HCT116 (cell line): ENCODE measurements at regions not wholly inside any gene's neighbourhood (a gene's known extent, or its start where the extent isn't known, plus 50 kb on each side); places are given as distances from the start of the nearest gene placed in this dataset.

Experiments
- CEBPB ChIP-seq: IDR thresholded peaks from 2 replicates; pipeline ENCODE4 v1.6.1; 2012; ENCODE audit warnings: low read depth
- CTCF ChIP-seq, 3 experiments: fragments of 200-600 bp in 1 of 3; sonication (generic) in 1 of 3; IDR thresholded peaks in 2 of 3; conservative IDR thresholded peaks in 1 of 3; 2 replicates each; pipeline ENCODE4 v1.5.1; 2012 to 2017; ENCODE audit warnings: low read depth in 2 of 3, low read length in 2 of 3, antibody characterized with exemption in 1 of 3, borderline replicate concordance in 1 of 3, control low read depth in 1 of 3, mild to moderate bottlenecking in 1 of 3, mixed read lengths in 1 of 3, mixed run types in 1 of 3, moderate library complexity in 1 of 3; ENCODE audit not compliant: insufficient read depth in 1 of 3
- ELF1 ChIP-seq: IDR thresholded peaks from 2 replicates; pipeline ENCODE4 v1.6.1; 2012; ENCODE audit warnings: low read depth, borderline replicate concordance
- EZH2 ChIP-seq: fragments of 200-600 bp; sonication (generic); IDR thresholded peaks from 2 replicates; pipeline ENCODE4 v1.6.1; 2017; ENCODE audit warnings: antibody characterized with exemption, mixed run types
- EZH2phosphoT487 ChIP-seq: fragments of 200-600 bp; IDR thresholded peaks from 2 replicates; pipeline ENCODE4 v1.6.1; 2018; ENCODE audit warnings: antibody characterized with exemption, borderline replicate concordance
- JUND ChIP-seq: IDR thresholded peaks from 2 replicates; pipeline ENCODE4 v1.6.1; 2012
- MAX ChIP-seq: IDR thresholded peaks from 2 replicates; pipeline ENCODE4 v1.6.1; 2012
- POLR2A ChIP-seq: IDR thresholded peaks from 2 replicates; pipeline ENCODE4 v1.7.0; 2011; ENCODE audit warnings: borderline replicate concordance; ENCODE audit not compliant: insufficient read depth, insufficient read length; ENCODE audit errors: extremely low read depth
- POLR2AphosphoS5 ChIP-seq: IDR thresholded peaks from 2 replicates; pipeline ENCODE4 v1.6.1; 2011; ENCODE audit warnings: mild to moderate bottlenecking, low read depth, low read length, moderate library complexity
- RAD21 ChIP-seq: IDR thresholded peaks from 2 replicates; pipeline ENCODE4 v1.6.1; 2012; ENCODE audit warnings: low read depth, mild to moderate bottlenecking
- SIN3A ChIP-seq: IDR thresholded peaks from 2 replicates; pipeline ENCODE4 v1.6.1; 2012; ENCODE audit warnings: low read depth
- SRF ChIP-seq: IDR thresholded peaks from 2 replicates; pipeline ENCODE4 v1.6.1; 2012; ENCODE audit warnings: low read depth
- YY1 ChIP-seq: IDR thresholded peaks from 2 replicates; pipeline ENCODE4 v1.6.1; 2011; ENCODE audit warnings: low read length, low read depth, moderate library complexity, mild to moderate bottlenecking; ENCODE audit not compliant: insufficient replicate concordance; ENCODE audit errors: extremely low read depth
- ZFX ChIP-seq: fragments of 450-650 bp; IDR thresholded peaks from 2 replicates; pipeline ENCODE4 v1.6.1; 2017

GRCh38 chr5:163579729-163580128, 74.3 kb downstream of the MAT2B start:
- TF ChIP-seq CTCF (IDR thresholded peaks at IDR 0.05 in 2 of 3, conservative IDR thresholded peaks at IDR 0.05 in 1 of 3; ENCODE audit: borderline replicate concordance in 1 of 3, insufficient read depth in 1 of 3, low read depth in 2 of 3, low read length in 2 of 3) (no peak), EZH2 (no peak), POLR2A (no peak), ZFX (no peak), POLR2AphosphoS5 (no peak), SRF (no peak), MAX (no peak), RAD21 (no peak), SIN3A (no peak), JUND (no peak), ELF1 (no peak), CEBPB (no peak), YY1 (no peak), EZH2phosphoT487 (no peak)
